HepG2 (cell line): ENCODE measurements at regions not wholly inside any gene's neighbourhood (a gene's known extent, or its start where the extent isn't known, plus 50 kb on each side); places are given as distances from the start of the nearest gene placed in this dataset.

Experiments used
- ATAC-seq: fragments of 200-7000 bp; cut with Tn5 transposase; 3 replicates; pipeline ENCODE4 v1.9.1; 2020; ENCODE audit warnings: mild to moderate bottlenecking, moderate library complexity
- BruUV-seq: library from RNA; stranded (reverse); fragments of 400-500 nt; replicated peaks from 2 replicates; lab custom pipeline; 2021; lab: Mats Ljungman, UMichigan
- CTCF ChIA-PET: fragments of 300-600 bp; formaldehyde crosslinking; extraction: SDS; loops from one replicate; lab custom pipeline; 2021; ENCODE audit warnings: low total read pairs, inconsistent platforms, low intra/inter-chr PET ratio; lab: Yijun Ruan, JAX
- POLR2A ChIA-PET: fragments of 350-600 bp; sonication (Branson Sonifier 250); formaldehyde crosslinking; loops from one replicate; lab custom pipeline; 2020; ENCODE audit warnings: antibody characterized with exemption, inconsistent platforms; lab: Yijun Ruan, JAX
- DNase-seq: peaks from one replicate; pipeline ENCODE4 v3.0.0-alpha.2; 2015; ENCODE audit warnings: low spot score
- FAIRE-seq: peaks from 3 replicates; lab custom pipeline; 2011; peaks lifted over from hg19 to GRCh38; lab: Jason Lieb, UNC
- H2AFZ ChIP-seq: one replicate; pipeline ENCODE4 v1.6.1; 2011; ENCODE audit warnings: low read length, inconsistent platforms
- H3K27ac ChIP-seq: fragments of 300-600 bp; 3 replicates; pipeline ENCODE4 v1.8.0; 2011; ENCODE audit warnings: mixed run types, mild to moderate bottlenecking, mixed read lengths, low read length, inconsistent platforms; ENCODE audit not compliant: insufficient read depth; ENCODE audit errors: extremely low read length
- H3K27me3 ChIP-seq, 2 experiments: fragments of 200-600 bp in 1 of 2; 2 replicates in 1 of 2; 3 replicates in 1 of 2; pipeline versions ENCODE4 v1.6.0 to v1.8.0; 2011; ENCODE audit warnings: low read length in 2 of 2, mild to moderate bottlenecking in 2 of 2, moderate library complexity in 2 of 2, inconsistent platforms in 1 of 2; ENCODE audit not compliant: insufficient read depth in 2 of 2, control insufficient read depth in 1 of 2
- H3K36me3 ChIP-seq, 2 experiments: fragments of 200-600 bp in 1 of 2; replicated peaks in 1 of 2; 2 replicates in 1 of 2; 3 replicates in 1 of 2; pipeline versions ENCODE4 v1.5.1 to v1.8.0; 2011; ENCODE audit warnings: low read length in 2 of 2, inconsistent platforms in 1 of 2; ENCODE audit not compliant: insufficient read depth in 2 of 2, control insufficient read depth in 1 of 2
- H3K4me1 ChIP-seq: 2 replicates; pipeline ENCODE4 v1.5.1; 2012; ENCODE audit warnings: low read length, inconsistent platforms; ENCODE audit not compliant: insufficient read depth
- H3K4me2 ChIP-seq: 2 replicates; pipeline ENCODE4 v1.6.0; 2011; ENCODE audit warnings: low read depth, low read length, inconsistent platforms
- H3K4me3 ChIP-seq, 3 experiments: fragments of 200-600 bp in 1 of 3; sonication (generic), shearing (Covaris generic) in 1 of 3; replicated peaks in 1 of 3; 2 replicates each; pipeline ENCODE4 v1.5.1; 2011 to 2016; ENCODE audit warnings: low read length in 3 of 3, inconsistent platforms in 2 of 3, low read depth in 2 of 3, mild to moderate bottlenecking in 2 of 3, control low read depth in 1 of 3, mixed read lengths in 1 of 3; ENCODE audit not compliant: insufficient read depth in 1 of 3
- H3K79me2 ChIP-seq: one replicate; pipeline ENCODE4 v1.6.1; 2011; ENCODE audit warnings: low read length, inconsistent platforms; ENCODE audit not compliant: insufficient read depth
- H3K9ac ChIP-seq: 2 replicates; pipeline ENCODE4 v1.6.0; 2011; ENCODE audit warnings: mild to moderate bottlenecking, low read depth, low read length, inconsistent platforms; ENCODE audit not compliant: insufficient read depth
- H3K9me3 ChIP-seq: 2 replicates; pipeline ENCODE4 v1.5.1; 2012; ENCODE audit warnings: mild to moderate bottlenecking, low read length
- H4K20me1 ChIP-seq: 2 replicates; pipeline ENCODE4 v1.6.0; 2011; ENCODE audit warnings: inconsistent platforms, mild to moderate bottlenecking, low read length, moderate library complexity; ENCODE audit not compliant: insufficient read depth
- ATRX ChIP-seq: sonication (generic); formaldehyde crosslinking; IDR thresholded peaks from 2 replicates; pipeline ENCODE4 v1.4.0; 2020; ENCODE audit warnings: missing genetic modification reagents, borderline replicate concordance
- BORCS8-MEF2B ChIP-seq: sonication (generic); formaldehyde crosslinking; IDR thresholded peaks from 2 replicates; pipeline ENCODE4 v1.8.0; 2022; ENCODE audit warnings: mild to moderate bottlenecking, missing genetic modification reagents
- BRCA1 ChIP-seq: sonication (generic); formaldehyde crosslinking; IDR thresholded peaks from 2 replicates; pipeline ENCODE4 v1.4.0; 2020; ENCODE audit warnings: missing genetic modification reagents
- PRDM4 ChIP-seq: sonication (generic); formaldehyde crosslinking; IDR thresholded peaks from 2 replicates; pipeline ENCODE4 v1.9.0; 2021; ENCODE audit warnings: missing genetic modification reagents, borderline replicate concordance
- TAF1 ChIP-seq: sonication (generic); formaldehyde crosslinking; IDR thresholded peaks from 2 replicates; pipeline ENCODE4 v1.4.0; 2020; ENCODE audit warnings: missing genetic modification reagents
- U2AF1 ChIP-seq: fragments of 200-400 bp; formaldehyde crosslinking; optimal IDR thresholded peaks from 2 replicates; pipeline ENCODE3; 2017; ENCODE audit warnings: mild to moderate bottlenecking, low read depth, low read length
- ZNF253 ChIP-seq: sonication (generic); formaldehyde crosslinking; IDR thresholded peaks from 2 replicates; pipeline ENCODE4 v1.8.0; 2022; ENCODE audit warnings: mild to moderate bottlenecking, missing genetic modification reagents, borderline replicate concordance
- ZNF3 ChIP-seq: IDR thresholded peaks from 2 replicates; pipeline ENCODE4 v1.7.0; 2017; ENCODE audit warnings: inconsistent platforms
- ZNF326 ChIP-seq: sonication (generic); formaldehyde crosslinking; IDR thresholded peaks from 2 replicates; pipeline ENCODE4 v1.4.0; 2020; ENCODE audit warnings: missing genetic modification reagents, borderline replicate concordance
- ZNF382 ChIP-seq: sonication (generic); formaldehyde crosslinking; IDR thresholded peaks from 2 replicates; pipeline ENCODE4 v1.5.0; 2020; ENCODE audit warnings: missing genetic modification reagents, mild to moderate bottlenecking, borderline replicate concordance
- WGBS: methylation state at CpG from one replicate; pipeline ENCODE4 v1.1.6; 2017; ENCODE audit warnings: low lambda C conversion rate; 5-methylcytosine and 5-hydroxymethylcytosine counted together
- in situ Hi-C: cut with HindIII; loops from 2 replicates; pipeline ENCODE4 v1.10.0; 2017; ENCODE audit warnings: low pct_unique_long_range_greater_than_20kb; ENCODE audit not compliant: extremely low pct_ligation_motif_present
- intact Hi-C: fragments of 100-400 bp; cut with micrococcal nuclease; formaldehyde crosslinking; loops from one replicate; pipeline ENCODE4 v1.10.0; 2022; ENCODE audit not compliant: unreplicated experiment

DNA sequence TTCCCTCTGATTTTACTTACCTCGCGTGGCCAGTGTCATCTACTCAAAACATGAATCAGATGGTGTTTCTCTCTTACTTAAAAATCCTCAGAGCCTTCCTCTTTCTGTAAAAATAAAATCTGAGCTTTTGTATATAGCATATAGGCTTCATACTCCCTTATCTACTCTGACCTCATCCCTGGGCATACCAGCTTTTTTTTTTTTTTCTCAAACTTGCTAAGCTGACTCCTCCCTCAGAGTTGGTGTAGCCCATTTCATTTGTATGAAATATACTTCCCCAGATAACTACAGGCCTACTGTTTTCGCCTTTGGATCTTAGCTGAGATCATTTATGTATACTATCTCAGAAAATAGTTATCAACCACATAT lies 648.9 kb upstream of the ALCAM start:
- no peaks in the 10 kb centered on the region for H3K4me1 ChIP-seq
- intact Hi-C loops: no loop called here
- BruUV-seq: no TSS peak
- DNase-seq (no peak), ATAC-seq (no peak), FAIRE-seq (no peak)
- H3K9ac ChIP-seq: no peak overlapping the region
- no peak overlapping the region for H3K4me2 ChIP-seq
- H3K27me3 ChIP-seq: no peaks in the 10 kb centered on the region
- no peak overlapping the region for H3K27ac ChIP-seq
- CTCF ChIA-PET: no interaction called here
- no peak overlapping the region for H3K4me3 ChIP-seq
- no peak overlapping the region for H2AFZ ChIP-seq
- no peaks in the 10 kb centered on the region for H3K79me2 ChIP-seq
- TF ChIP-seq PRDM4 (CRISPR knock-in tag) (no peak), ZNF3 (CRISPR knock-in tag) (no peak), BRCA1 (CRISPR knock-in tag) (no peak), ZNF253 (no peak), ATRX (no peak), ZNF326 (CRISPR knock-in tag) (no peak), ZNF382 (CRISPR knock-in tag) (no peak), U2AF1 (no peak), BORCS8-MEF2B (CRISPR knock-in tag) (no peak), TAF1 (CRISPR knock-in tag) (no peak)
- TF ChIP-seq, all 625 proteins: peak for 0
- WGBS: 39% methylated on average over 3 of the region's 3 CpGs
- Histone ChIP-seq H3K9me3 (no peaks in the 10 kb centered on the region), H4K20me1 (no peaks in the 10 kb centered on the region), H3K36me3 (no peaks in the 10 kb centered on the region)
- POLR2A ChIA-PET: no interaction called here
- in situ Hi-C loops: no loop called here
